OCI-M2 (cell line): ENCODE measurements at regions not wholly inside any gene's neighbourhood (a gene's known extent, or its start where the extent isn't known, plus 50 kb on each side); places are given as distances from the start of the nearest gene placed in this dataset.

Source experiments
- DNase-seq: peaks from one replicate; lab custom pipeline; 2025; ENCODE audit not compliant: unreplicated experiment; lab: John Stamatoyannopoulos, UW

DNA sequence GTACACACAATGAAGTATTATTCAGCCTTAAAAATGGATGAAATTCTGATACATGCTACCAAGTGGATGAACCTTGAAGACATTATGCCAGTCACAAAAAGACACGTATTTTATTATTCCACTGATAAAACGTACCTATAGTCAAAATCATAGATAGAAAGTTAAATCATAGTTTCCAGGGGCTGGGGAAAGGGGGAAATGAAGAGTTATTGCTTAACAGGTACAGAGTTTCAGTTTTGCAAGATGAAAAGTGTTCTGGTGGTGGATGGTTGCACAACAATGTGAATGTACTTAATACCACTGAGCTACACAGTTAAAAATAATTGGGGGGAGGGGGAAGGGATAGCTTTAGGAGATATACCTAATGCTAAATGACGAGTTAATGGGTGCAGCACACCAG is 63.5 kb upstream of the FOXN2 start:
- DNase-seq, result no peak

DNA sequence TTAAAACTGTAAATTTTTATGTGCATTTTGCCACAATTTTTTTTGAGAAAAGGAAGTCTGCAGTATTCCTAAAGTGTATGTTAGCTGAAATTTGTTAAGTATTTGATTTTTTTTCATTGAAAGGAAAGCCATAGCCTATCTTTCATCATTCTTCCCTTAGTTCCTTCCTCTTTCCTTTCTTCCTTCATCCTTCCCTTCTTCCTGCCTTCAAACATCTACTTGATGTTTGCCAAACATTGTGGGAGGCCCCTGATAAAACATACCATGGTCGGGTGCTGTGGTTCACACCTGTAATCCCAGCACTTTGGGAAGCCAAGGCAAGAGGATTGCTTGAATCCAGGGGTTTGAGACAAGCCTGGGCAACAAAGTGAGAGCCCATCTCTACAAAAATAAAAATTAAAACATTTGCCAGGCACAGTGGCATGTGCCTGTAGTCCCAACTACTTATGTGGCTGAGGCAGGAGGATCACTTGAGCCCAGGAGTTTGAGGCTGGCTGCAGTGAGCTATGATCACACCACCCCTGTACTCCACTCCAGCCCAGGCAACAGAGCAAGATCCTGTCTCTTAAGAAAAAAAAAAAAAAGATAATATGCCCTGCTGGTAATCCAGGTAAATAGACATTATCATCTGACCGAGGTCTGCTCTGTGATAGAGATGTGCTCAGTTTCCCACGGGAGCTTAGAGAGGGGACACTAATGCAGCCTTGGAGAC is 62.9 kb upstream of the FOXN2 start:
- no peak for DNase-seq

DNA sequence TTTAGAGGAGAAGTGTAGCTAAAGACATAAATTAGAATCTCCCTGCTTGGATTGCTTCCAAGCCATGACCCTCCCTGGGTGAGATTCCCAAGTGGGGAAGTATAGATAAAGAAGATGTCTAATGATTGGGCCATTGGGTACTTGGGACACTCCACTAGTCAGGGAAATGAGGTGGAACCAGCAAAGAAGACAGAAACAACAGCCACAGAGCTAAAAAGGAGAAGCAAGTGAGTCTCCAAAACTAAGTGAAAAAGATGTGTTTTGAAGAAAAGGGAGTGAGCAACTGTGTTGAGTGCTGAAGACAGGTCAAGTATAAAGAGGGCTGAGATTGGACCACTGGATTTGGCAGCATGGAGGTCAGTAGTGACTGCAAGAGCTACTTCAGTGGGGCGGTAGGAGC is 61.2 kb upstream of the FOXN2 start:
- DNase-seq, result no peak

DNA sequence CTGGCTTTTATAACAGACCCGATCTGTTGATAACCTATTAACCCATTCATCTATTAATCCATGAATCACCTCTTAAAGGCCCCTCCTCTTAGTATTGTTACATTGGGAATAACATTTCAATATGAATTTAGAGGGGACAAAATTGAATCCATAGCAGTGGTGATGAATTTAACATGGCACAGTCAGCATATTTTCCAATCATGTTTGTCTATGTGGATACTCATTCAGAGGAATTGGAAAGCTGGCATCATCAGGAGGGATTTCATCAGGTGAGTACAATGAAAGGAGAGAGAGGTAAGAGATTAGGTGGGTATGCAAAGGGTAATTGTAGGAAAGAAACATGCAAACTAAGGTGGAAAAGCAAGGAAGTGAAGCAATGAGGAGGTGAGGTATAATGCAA is 59.6 kb upstream of the FOXN2 start:
- DNase-seq, result no peak

DNA sequence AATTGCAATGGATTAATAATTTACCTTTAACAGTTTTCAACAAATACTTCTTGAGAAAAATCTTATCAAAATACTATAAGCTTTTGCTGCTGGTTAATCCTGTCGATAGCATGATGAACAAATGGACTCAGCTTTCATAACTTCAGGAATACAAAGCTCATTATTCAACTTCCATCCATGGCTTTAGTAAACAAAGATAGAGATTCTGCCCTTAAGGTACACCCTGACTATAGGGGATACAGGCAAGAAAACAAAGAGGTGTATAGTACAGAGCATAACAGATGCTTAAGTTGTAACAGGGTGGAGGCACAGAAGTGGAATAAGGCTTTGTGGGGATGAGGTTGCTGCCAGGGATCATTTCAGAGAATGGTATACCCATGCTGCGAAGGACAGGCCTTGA is 57.0 kb upstream of the FOXN2 start:
- no peak for DNase-seq

DNA sequence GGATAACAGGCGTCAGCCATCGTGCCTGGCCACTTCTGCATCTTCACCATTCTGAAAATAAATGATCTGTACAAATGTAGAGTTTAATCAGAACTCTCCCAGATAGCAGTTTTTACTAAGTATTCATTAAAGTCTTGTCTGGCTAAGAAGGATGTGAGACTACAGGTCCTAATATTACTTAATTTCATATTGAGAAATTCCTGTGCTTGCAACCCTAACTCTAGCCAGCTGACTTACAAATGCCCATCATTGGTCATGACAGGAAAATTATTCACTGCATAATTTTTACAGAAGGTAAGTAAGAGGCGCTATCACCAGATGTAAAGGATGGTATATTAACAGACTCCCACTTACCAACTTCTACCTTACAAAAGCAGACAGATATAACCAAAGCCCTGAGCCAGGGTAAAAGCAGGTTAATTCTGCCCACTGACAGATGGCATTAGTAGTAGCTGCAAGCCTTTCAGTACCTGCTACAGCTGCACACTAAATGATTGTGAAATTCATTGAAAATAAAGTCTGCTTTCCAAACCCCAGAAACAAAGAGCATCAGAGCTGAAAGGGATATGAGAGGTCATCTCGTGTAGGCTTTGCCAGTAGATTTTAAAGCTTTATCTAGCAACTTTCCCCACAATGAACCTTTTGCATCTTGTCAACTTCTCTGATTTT is 55.9 kb upstream of the FOXN2 start:
- no peak for DNase-seq

DNA sequence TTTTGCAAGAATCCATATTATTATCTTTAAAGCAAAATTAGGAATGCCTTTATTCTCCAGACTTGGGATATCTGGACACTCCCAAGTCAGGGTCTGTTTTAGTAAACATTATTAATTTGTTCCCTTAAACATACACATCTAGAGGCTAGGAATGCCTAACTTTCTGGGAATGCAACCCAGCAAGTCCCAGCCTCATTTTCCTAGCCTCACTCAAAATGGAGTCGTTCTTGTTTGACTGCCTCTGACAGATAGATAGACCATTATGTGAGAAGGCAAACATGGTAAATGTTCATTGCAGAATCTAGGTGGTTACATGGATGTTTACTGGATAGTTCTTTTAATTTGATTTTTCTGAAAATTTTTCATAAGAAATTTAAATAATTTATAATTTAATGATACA is 54.7 kb upstream of the FOXN2 start:
- no peak for DNase-seq

DNA sequence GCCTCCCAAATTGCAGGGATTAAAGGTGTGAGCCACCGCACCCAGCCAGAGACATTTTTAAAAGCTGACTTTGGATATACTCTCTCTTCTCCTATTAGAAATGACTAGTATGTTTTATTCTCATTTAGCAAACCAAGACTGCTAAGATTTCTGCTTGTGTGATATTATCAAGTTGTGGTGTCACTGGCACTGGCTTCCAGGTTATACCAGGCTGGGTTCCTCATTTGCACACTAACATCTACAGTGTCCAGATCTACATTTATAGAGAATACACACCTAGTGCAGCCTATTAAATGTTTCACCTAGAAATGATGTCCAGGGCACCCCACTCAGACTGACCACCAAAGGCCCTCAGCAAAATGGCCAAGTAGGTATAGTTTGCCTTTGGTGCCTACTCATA is 49.9 kb upstream of the FOXN2 start:
- DNase-seq, result no peak
